Thyroid gland (tissue), 4 donors: ENCODE measurements at regions not wholly inside any gene's neighbourhood (a gene's known extent, or its start where the extent isn't known, plus 50 kb on each side); places are given as distances from the start of the nearest gene placed in this dataset.

Experiments
- POLR2A ChIP-seq, 2 donors: fragments of 450-650 bp; IDR thresholded peaks; one replicate each; pipeline ENCODE4 v1.6.1; 2017; ENCODE audit warnings: antibody characterized with exemption in 2 of 2, mild to moderate bottlenecking in 2 of 2, moderate library complexity in 1 of 2
- TF ChIP-seq, protein P1 (sequence below), 6 experiments: fragments of 200-600 bp in 3 of 6; fragments of 450-650 bp in 3 of 6; sonication (generic) in 3 of 6; IDR thresholded peaks; one replicate each; pipeline ENCODE4 v1.5.1; 2016 to 2019; ENCODE audit warnings: antibody characterized with exemption in 6 of 6, mild to moderate bottlenecking in 2 of 6, inconsistent platforms in 1 of 6, moderate library complexity in 1 of 6

- TF ChIP-seq POLR2A (IDR thresholded peaks at IDR 0.05): no peak
- TF ChIP-seq, protein P1, sequence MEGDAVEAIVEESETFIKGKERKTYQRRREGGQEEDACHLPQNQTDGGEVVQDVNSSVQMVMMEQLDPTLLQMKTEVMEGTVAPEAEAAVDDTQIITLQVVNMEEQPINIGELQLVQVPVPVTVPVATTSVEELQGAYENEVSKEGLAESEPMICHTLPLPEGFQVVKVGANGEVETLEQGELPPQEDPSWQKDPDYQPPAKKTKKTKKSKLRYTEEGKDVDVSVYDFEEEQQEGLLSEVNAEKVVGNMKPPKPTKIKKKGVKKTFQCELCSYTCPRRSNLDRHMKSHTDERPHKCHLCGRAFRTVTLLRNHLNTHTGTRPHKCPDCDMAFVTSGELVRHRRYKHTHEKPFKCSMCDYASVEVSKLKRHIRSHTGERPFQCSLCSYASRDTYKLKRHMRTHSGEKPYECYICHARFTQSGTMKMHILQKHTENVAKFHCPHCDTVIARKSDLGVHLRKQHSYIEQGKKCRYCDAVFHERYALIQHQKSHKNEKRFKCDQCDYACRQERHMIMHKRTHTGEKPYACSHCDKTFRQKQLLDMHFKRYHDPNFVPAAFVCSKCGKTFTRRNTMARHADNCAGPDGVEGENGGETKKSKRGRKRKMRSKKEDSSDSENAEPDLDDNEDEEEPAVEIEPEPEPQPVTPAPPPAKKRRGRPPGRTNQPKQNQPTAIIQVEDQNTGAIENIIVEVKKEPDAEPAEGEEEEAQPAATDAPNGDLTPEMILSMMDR (IDR thresholded peaks at IDR 0.05): peak in 1 of 6 experiments; percentile 4
These were observed 895.8 kb downstream of the RPS29 start for GRCh38 chr14:48690349-48690748.
